ENCODE measurements at regions not wholly inside any gene's neighbourhood (a gene's known extent, or its start where the extent isn't known, plus 50 kb on each side); places are given as distances from the start of the nearest gene placed in this dataset.
"Not testable (repeated sequence)": the region's sequence is repeated elsewhere in the genome, so short reads cannot be mapped to it uniquely, and the experiment has no call there.

DNA sequence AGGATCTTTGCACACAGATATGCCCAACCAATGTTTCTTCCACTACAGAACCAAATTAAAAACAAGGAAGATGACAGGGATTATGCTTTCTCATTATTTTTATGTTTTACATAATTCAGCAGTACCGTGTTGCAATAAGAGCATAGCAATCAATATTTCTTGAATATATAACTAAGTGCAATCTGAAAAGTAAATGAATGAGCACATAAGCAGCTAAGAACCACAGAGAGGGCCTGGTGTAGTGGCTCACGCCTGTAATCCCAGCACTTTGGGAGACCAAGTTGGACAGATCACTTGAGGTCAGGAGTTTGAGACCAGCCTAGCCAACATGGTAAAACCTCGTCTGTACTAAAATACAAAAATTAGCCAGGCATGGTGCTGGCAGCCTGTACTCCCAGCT, 423.7 kb downstream of the MRPL39 start (continued):
- TF ChIP-seq, protein P1, sequence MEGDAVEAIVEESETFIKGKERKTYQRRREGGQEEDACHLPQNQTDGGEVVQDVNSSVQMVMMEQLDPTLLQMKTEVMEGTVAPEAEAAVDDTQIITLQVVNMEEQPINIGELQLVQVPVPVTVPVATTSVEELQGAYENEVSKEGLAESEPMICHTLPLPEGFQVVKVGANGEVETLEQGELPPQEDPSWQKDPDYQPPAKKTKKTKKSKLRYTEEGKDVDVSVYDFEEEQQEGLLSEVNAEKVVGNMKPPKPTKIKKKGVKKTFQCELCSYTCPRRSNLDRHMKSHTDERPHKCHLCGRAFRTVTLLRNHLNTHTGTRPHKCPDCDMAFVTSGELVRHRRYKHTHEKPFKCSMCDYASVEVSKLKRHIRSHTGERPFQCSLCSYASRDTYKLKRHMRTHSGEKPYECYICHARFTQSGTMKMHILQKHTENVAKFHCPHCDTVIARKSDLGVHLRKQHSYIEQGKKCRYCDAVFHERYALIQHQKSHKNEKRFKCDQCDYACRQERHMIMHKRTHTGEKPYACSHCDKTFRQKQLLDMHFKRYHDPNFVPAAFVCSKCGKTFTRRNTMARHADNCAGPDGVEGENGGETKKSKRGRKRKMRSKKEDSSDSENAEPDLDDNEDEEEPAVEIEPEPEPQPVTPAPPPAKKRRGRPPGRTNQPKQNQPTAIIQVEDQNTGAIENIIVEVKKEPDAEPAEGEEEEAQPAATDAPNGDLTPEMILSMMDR (IDR thresholded peaks at IDR 0.05; ENCODE audit: control extremely low read depth in 1 of 3, insufficient read depth in 1 of 3, low read depth in 1 of 3, low read length in 3 of 3): no peak
- TF ChIP-seq, protein P2, sequence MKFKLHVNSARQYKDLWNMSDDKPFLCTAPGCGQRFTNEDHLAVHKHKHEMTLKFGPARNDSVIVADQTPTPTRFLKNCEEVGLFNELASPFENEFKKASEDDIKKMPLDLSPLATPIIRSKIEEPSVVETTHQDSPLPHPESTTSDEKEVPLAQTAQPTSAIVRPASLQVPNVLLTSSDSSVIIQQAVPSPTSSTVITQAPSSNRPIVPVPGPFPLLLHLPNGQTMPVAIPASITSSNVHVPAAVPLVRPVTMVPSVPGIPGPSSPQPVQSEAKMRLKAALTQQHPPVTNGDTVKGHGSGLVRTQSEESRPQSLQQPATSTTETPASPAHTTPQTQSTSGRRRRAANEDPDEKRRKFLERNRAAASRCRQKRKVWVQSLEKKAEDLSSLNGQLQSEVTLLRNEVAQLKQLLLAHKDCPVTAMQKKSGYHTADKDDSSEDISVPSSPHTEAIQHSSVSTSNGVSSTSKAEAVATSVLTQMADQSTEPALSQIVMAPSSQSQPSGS (IDR thresholded peaks at IDR 0.05; ENCODE audit: low read length): no peak

DNA sequence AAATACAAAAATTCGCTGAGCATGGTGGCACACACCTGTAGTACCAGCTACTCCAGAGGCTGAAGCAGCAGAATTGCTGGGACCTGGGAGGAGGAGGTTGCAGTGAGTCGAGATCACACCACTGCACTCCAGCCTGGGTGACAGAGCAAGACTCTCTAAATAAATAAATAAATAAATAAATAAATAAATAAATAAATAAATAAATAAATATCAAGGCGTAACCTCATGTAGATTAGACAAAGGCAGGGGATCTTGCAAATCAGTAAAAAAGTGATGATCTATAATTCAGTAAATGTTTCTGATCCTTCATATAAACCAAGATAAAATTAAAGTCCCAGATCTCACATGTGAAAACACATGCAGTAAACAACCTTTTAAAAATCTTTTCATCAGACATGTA, 425.6 kb downstream of the MRPL39 start:
- H3K79me1 ChIP-seq (ENCODE audit: low read depth, low read length); H2AK5ac ChIP-seq (ENCODE audit: low read depth, low read length); CTCF ChIA-PET (ENCODE audit: partially characterized antibody); H3K4me2 ChIP-seq (ENCODE audit: insufficient read depth in 1 of 2, low read depth in 2 of 2, low read length in 2 of 2); H3K4me3 ChIP-seq (ENCODE audit: extremely low read depth in 1 of 4, insufficient read depth in 2 of 4, low read depth in 3 of 4, low read length in 4 of 4); H3K18ac ChIP-seq (ENCODE audit: extremely low read depth, low read length); H3K4me1 ChIP-seq (replicated peaks in 1 of 4; ENCODE audit: control insufficient read depth in 3 of 4, insufficient read depth in 4 of 4, low read length in 3 of 4); H4K20me1 ChIP-seq (replicated peaks in 1 of 2; ENCODE audit: control insufficient read depth in 1 of 2, insufficient read depth in 2 of 2, low read length in 2 of 2); H3K23ac ChIP-seq (ENCODE audit: insufficient read length); H3K4ac ChIP-seq (replicated peaks; ENCODE audit: insufficient read length, low read depth, low read length); H4K91ac ChIP-seq (replicated peaks; ENCODE audit: insufficient read length, low read length); H2BK120ac ChIP-seq (replicated peaks; ENCODE audit: low read depth, low read length); H3K9ac ChIP-seq (replicated peaks in 1 of 4; ENCODE audit: extremely low read depth in 1 of 4, low read depth in 3 of 4, low read length in 3 of 4); H3K9me3 ChIP-seq (ENCODE audit: insufficient read depth in 2 of 2, low read depth in 1 of 2, low read length in 1 of 2); H3K56ac ChIP-seq (replicated peaks; ENCODE audit: insufficient read length, low read depth, low read length); H3K27me3 ChIP-seq (replicated peaks in 1 of 4; ENCODE audit: control insufficient read depth in 3 of 4, extremely low read depth in 1 of 4, insufficient read depth in 3 of 4, low read length in 3 of 4); H2BK20ac ChIP-seq (ENCODE audit: low read length); H2BK12ac ChIP-seq (ENCODE audit: low read depth, low read length); H3K27ac ChIP-seq (ENCODE audit: low read depth, low read length); DNase-seq (ENCODE audit: low read depth in 1 of 2, low spot score in 2 of 2); FAIRE-seq; H2BK5ac ChIP-seq (ENCODE audit: low read depth, low read length); H3K36me3 ChIP-seq (ENCODE audit: control insufficient read depth in 2 of 4, insufficient read depth in 4 of 4, low read length in 3 of 4); H2AFZ ChIP-seq (ENCODE audit: low read length); H2BK15ac ChIP-seq (ENCODE audit: low read length); POLR2A ChIA-PET (ENCODE audit: partially characterized antibody); H4K5ac ChIP-seq (ENCODE audit: insufficient read length, low read depth, low read length); H3K14ac ChIP-seq (ENCODE audit: insufficient read length); H3K23me2 ChIP-seq (ENCODE audit: low read depth, low read length); H3K79me2 ChIP-seq (ENCODE audit: control insufficient read depth in 1 of 2, insufficient read depth in 2 of 2, low read length in 2 of 2); H4K8ac ChIP-seq (ENCODE audit: extremely low read depth, insufficient read depth, low read length): not testable (repeated sequence)
- 91% methylated on average over 3 of the region's 3 CpGs; no CpG with 5 or more reads in 1 of the 2 experiments for WGBS, 2 experiments (ENCODE audit: extremely low coverage in 1 of 2, insufficient coverage in 1 of 2, insufficient read length in 1 of 2, insufficient replicate concordance in 2 of 2, low coverage in 1 of 2, low lambda C conversion rate in 2 of 2, missing lambda C conversion rate in 1 of 2)
